Gastroesophageal sphincter (tissue), 4 donors: ENCODE measurements at regions not wholly inside any gene's neighbourhood (a gene's known extent, or its start where the extent isn't known, plus 50 kb on each side); places are given as distances from the start of the nearest gene placed in this dataset.

ENCODE experiments used
- ATAC-seq: fragments of 150-250 bp; one replicate; pipeline ENCODE4 v1.9.1; 2016; ENCODE audit warnings: mild to moderate bottlenecking, moderate library complexity
- H3K27ac ChIP-seq, 4 donors: fragments of 200-600 bp; sonication (generic) in 3 of 4; 1 replicate in 3 of 4; 2 replicates in 1 of 4; pipeline ENCODE4 v1.5.1; 2016 to 2019
- H3K27me3 ChIP-seq: fragments of 200-600 bp; sonication (generic); one replicate; pipeline ENCODE4 v1.5.1; 2019
- H3K36me3 ChIP-seq, 2 donors: fragments of 200-600 bp; sonication (generic); one replicate each; pipeline ENCODE4 v1.5.1; 2019; ENCODE audit warnings: control low read depth in 1 of 2
- H3K4me1 ChIP-seq, 3 donors: fragments of 200-600 bp; sonication (generic); 1 replicate in 2 of 3; 2 replicates in 1 of 3; pipeline ENCODE4 v1.5.1; 2016 to 2019; ENCODE audit warnings: control low read depth in 2 of 3
- H3K4me3 ChIP-seq, 2 donors: fragments of 200-600 bp; sonication (generic); one replicate each; pipeline ENCODE4 v1.5.1; 2019; ENCODE audit warnings: mild to moderate bottlenecking in 1 of 2, moderate library complexity in 1 of 2
- H3K9me3 ChIP-seq, 3 donors: fragments of 200-600 bp; sonication (generic); one replicate each; pipeline ENCODE4 v1.5.1; 2017 to 2019; ENCODE audit warnings: control low read depth in 2 of 3
- CTCF ChIP-seq, 4 experiments: fragments of 200-600 bp in 2 of 4; fragments of 450-650 bp in 2 of 4; sonication (generic) in 1 of 4; IDR thresholded peaks; one replicate each; pipeline ENCODE4 v1.5.1; 2017 to 2019; ENCODE audit warnings: antibody characterized with exemption in 4 of 4, mild to moderate bottlenecking in 2 of 4, moderate library complexity in 2 of 4
- EP300 ChIP-seq: sonication (generic); formaldehyde crosslinking; IDR thresholded peaks from one replicate; pipeline ENCODE4 v1.6.1; 2017; ENCODE audit warnings: antibody characterized with exemption, mild to moderate bottlenecking
- POLR2A ChIP-seq, 2 donors: fragments of 450-650 bp; IDR thresholded peaks; one replicate each; pipeline ENCODE4 v1.6.1; 2017; ENCODE audit warnings: antibody characterized with exemption in 2 of 2, mild to moderate bottlenecking in 2 of 2, moderate library complexity in 1 of 2
- POLR2AphosphoS5 ChIP-seq: sonication (generic); formaldehyde crosslinking; IDR thresholded peaks from one replicate; pipeline ENCODE4 v1.6.1; 2017; ENCODE audit warnings: antibody characterized with exemption
- WGBS, 2 donors: methylation state at CpG; one replicate each; pipeline ENCODE4 v1.1.5; 2018; ENCODE audit warnings: low coverage in 1 of 2; 5-methylcytosine and 5-hydroxymethylcytosine counted together

- Histone ChIP-seq H3K4me3 (no peak overlapping the region), H3K4me1 (no peaks in the 10 kb centered on the region), H3K9me3 (no peaks in the 10 kb centered on the region), H3K36me3 (no peaks in the 10 kb centered on the region), H3K27ac (no peak overlapping the region), H3K27me3 (no peaks in the 10 kb centered on the region)
- ATAC-seq = no peak
- WGBS, 2 donors = 57 to 60% methylated on average over 1 to 2 of the region's 5 CpGs
- TF ChIP-seq EP300 (no peak), POLR2A (IDR thresholded peaks at IDR 0.05) (no peak), POLR2AphosphoS5 (no peak), CTCF (IDR thresholded peaks at IDR 0.05) (no peak)
Observed at GRCh38 chr9:31519424-31519823, 865.0 kb upstream of the ACO1 start.

GRCh38 chr9:31519826-31520225 is 864.6 kb upstream of the ACO1 start:
- H3K4me3 ChIP-seq = no peak overlapping the region
- no peaks in the 10 kb centered on the region for H3K4me1 ChIP-seq
- H3K27ac ChIP-seq = no peak overlapping the region
- no peak for ATAC-seq
- no peak for TF ChIP-seq CTCF (IDR thresholded peaks at IDR 0.05)
- TF ChIP-seq POLR2AphosphoS5 = no peak
- TF ChIP-seq POLR2A (IDR thresholded peaks at IDR 0.05) = no peak
- no peak for TF ChIP-seq EP300
- no peaks in the 10 kb centered on the region for H3K9me3 ChIP-seq
- WGBS, 2 donors = 68 to 71% methylated on average over 2 of the region's 2 CpGs
- no peaks in the 10 kb centered on the region for H3K36me3 ChIP-seq
- H3K27me3 ChIP-seq = no peaks in the 10 kb centered on the region

DNA sequence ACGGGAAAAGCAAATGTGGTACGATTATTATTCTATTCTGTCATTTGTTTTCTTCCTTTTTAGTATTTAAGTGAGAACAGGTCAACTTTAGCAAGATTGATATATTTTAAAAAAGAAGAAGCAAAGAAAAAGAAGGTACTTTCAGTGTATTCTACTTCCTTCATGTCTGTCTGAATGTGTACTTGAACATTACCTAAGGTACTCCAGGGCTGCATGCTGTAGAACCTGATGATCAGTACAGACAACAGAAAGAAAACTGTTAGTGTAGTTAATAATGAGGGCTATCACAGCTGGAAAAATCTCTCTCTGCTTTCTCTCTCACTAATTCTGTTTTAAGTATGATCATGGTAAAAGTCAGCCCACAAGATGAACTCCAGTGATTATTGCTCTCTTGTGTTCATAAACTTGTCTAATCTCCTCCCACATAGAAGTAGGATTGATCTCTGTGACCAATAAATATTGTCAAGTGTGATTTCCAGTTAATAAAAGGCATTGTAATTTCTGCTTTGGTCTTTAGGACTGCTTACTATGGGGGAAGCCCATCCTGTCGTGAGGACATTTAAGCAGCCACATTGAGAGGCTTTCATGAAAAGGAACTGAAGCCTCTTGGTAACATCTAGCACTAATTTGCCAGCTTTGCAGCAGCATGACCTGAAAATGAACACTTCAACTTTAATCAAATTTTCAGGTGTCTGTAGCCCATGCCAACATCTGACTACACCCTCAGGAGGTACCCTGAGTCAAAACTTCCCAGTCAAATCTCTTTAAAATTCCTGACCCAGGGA is 864.0 kb upstream of the ACO1 start:
- no peak for ATAC-seq
- WGBS, 2 donors = 71 to 94% methylated on average over 2 to 3 of the region's 3 CpGs
- Histone ChIP-seq H3K36me3 (no peaks in the 10 kb centered on the region), H3K4me1 (no peaks in the 10 kb centered on the region), H3K9me3 (no peaks in the 10 kb centered on the region), H3K27me3 (no peaks in the 10 kb centered on the region), H3K4me3 (no peak overlapping the region), H3K27ac (no peak overlapping the region)
- TF ChIP-seq POLR2A (IDR thresholded peaks at IDR 0.05) (no peak), POLR2AphosphoS5 (no peak), EP300 (no peak), CTCF (IDR thresholded peaks at IDR 0.05) (no peak)

DNA sequence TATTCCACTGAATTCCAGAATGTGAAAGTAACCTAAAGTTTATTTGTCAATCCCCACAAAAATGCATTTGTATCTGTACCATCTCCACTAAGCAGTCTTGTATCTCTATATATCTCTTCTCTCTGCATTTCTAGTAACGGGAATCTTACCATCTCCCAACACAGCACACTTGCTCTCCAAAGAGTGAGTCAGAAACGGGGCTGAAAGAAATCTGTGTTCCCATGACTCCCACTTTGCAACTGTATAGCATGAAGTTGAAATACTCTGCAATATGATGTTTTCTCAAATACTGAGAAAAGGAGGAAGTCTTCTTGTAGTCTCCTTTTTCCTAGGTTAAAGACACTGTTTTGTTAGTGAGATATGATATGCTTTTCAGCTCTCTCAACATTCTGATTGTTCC is 848.8 kb upstream of the ACO1 start:
- Histone ChIP-seq H3K4me1 (peaks cover 0 to 36% (median 0%) of the 10 kb centered on the region in 3 donors), H3K27me3 (no peaks in the 10 kb centered on the region), H3K36me3 (no peaks in the 10 kb centered on the region), H3K27ac (no peak overlapping the region), H3K9me3 (no peaks in the 10 kb centered on the region), H3K4me3 (no peak overlapping the region)
- ATAC-seq = no peak
- 70 to 90% methylated on average over 2 of the region's 2 CpGs for WGBS, 2 donors
- TF ChIP-seq CTCF (IDR thresholded peaks at IDR 0.05) = no peak
- TF ChIP-seq EP300 = no peak
- TF ChIP-seq POLR2AphosphoS5 = no peak
- no peak for TF ChIP-seq POLR2A (IDR thresholded peaks at IDR 0.05)

- no peaks in the 10 kb centered on the region for H3K27me3 ChIP-seq
- H3K36me3 ChIP-seq = no peaks in the 10 kb centered on the region
- H3K4me1 ChIP-seq = peaks cover 0 to 44% (median 2%) of the 10 kb centered on the region in 3 donors
- no peak overlapping the region for H3K4me3 ChIP-seq
- H3K27ac ChIP-seq = no peak overlapping the region
- 30 to 38% methylated on average over 4 of the region's 4 CpGs for WGBS, 2 donors
- no peak for ATAC-seq
- no peaks in the 10 kb centered on the region for H3K9me3 ChIP-seq
- no peak for TF ChIP-seq CTCF (IDR thresholded peaks at IDR 0.05)
- no peak for TF ChIP-seq POLR2A (IDR thresholded peaks at IDR 0.05)
- TF ChIP-seq POLR2AphosphoS5 = no peak
- TF ChIP-seq EP300 = no peak
Observed at GRCh38 chr9:31536471-31536870, 848.0 kb upstream of the ACO1 start.
